Lower leg skin (tissue), 4 donors: ENCODE measurements at regions not wholly inside any gene's neighbourhood (a gene's known extent, or its start where the extent isn't known, plus 50 kb on each side); places are given as distances from the start of the nearest gene placed in this dataset.

Experiments used
- DNase-seq, 2 donors: peaks; one replicate each; pipeline ENCODE4 v3.0.0-alpha.2; 2019; ENCODE audit warnings: low spot score in 2 of 2
- H3K4me3 ChIP-seq: fragments of 200-600 bp; sonication (generic); 2 replicates; pipeline ENCODE4 v1.5.1; 2017; ENCODE audit warnings: mild to moderate bottlenecking, low read depth; ENCODE audit not compliant: poor library complexity, severe bottlenecking
- CTCF ChIP-seq, 3 donors: fragments of 450-650 bp; IDR thresholded peaks; one replicate each; pipeline ENCODE4 v1.5.1; 2016; ENCODE audit warnings: antibody characterized with exemption in 3 of 3, mild to moderate bottlenecking in 3 of 3, moderate library complexity in 2 of 3
- POLR2A ChIP-seq, 2 donors: fragments of 450-650 bp; IDR thresholded peaks; one replicate each; pipeline ENCODE4 v1.6.1; 2016 to 2017; ENCODE audit warnings: antibody characterized with exemption in 2 of 2, mild to moderate bottlenecking in 1 of 2, moderate library complexity in 1 of 2
- WGBS, 2 donors: methylation state at CpG; one replicate each; pipeline ENCODE4 v1.1.5; 2018; 5-methylcytosine and 5-hydroxymethylcytosine counted together
- intact Hi-C: fragments of 100-400 bp; cut with DNase I; formaldehyde crosslinking; loops from one replicate; pipeline ENCODE4 v1.15.0; 2023; ENCODE audit warnings: low total_unique reads

GRCh38 chr2:15112216-15112615 is 448.9 kb downstream of the NBAS start:
- DNase-seq: no peak
- TF ChIP-seq CTCF (IDR thresholded peaks at IDR 0.05) (no peak), POLR2A (IDR thresholded peaks at IDR 0.05) (no peak)
- H3K4me3 ChIP-seq: no peak overlapping the region
- intact Hi-C loops: no loop called here
- 89 to 94% methylated on average over 1 of the region's 1 CpG for WGBS, 2 donors

GRCh38 chr2:15115776-15116175 is 445.4 kb downstream of the NBAS start:
- no peak for DNase-seq
- no peak for TF ChIP-seq POLR2A (IDR thresholded peaks at IDR 0.05)
- TF ChIP-seq CTCF (IDR thresholded peaks at IDR 0.05): no peak
- intact Hi-C loops: no loop called here
- H3K4me3 ChIP-seq: no peak overlapping the region

GRCh38 chr2:15116830-15117229 is 444.3 kb downstream of the NBAS start:
- H3K4me3 ChIP-seq: no peak overlapping the region
- DNase-seq: no peak
- intact Hi-C loops: no loop called here
- TF ChIP-seq CTCF (IDR thresholded peaks at IDR 0.05) (no peak), POLR2A (IDR thresholded peaks at IDR 0.05) (no peak)
- 97 to 98% methylated on average over 6 of the region's 6 CpGs for WGBS, 2 donors
